Adrenal gland (tissue), 9 donors: ENCODE measurements at regions not wholly inside any gene's neighbourhood (a gene's known extent, or its start where the extent isn't known, plus 50 kb on each side); places are given as distances from the start of the nearest gene placed in this dataset.
A peak's percentile ranks its signal among the peaks of the same experiment; 100 is the strongest.

Source experiments
- DNase-seq, 7 donors: peaks; one replicate each; pipeline ENCODE4 v3.0.0-alpha.2; 2019 to 2020
- H3K27ac ChIP-seq, 5 donors: fragments of 200-600 bp; sonication (generic) in 4 of 5; 1 replicate in 3 of 5; 2 replicates in 2 of 5; pipeline versions ENCODE4 v1.5.1 to v1.8.0; 2016 to 2020; ENCODE audit warnings: mild to moderate bottlenecking in 1 of 5
- H3K27me3 ChIP-seq: fragments of 200-600 bp; 2 replicates; pipeline ENCODE4 v1.8.0; 2021
- H3K36me3 ChIP-seq, 2 donors: fragments of 200-600 bp; replicated peaks in 1 of 2; 1 replicate in 1 of 2; 2 replicates in 1 of 2; pipeline versions ENCODE4 v1.5.1 to v1.8.0; 2018 to 2022
- H3K4me1 ChIP-seq, 2 donors: fragments of 200-600 bp; replicated peaks in 1 of 2; 1 replicate in 1 of 2; 2 replicates in 1 of 2; pipeline versions ENCODE4 v1.5.1 to v1.8.0; 2018 to 2021
- H3K4me3 ChIP-seq, 4 donors: fragments of 200-600 bp; sonication (generic) in 3 of 4; one replicate each; pipeline ENCODE4 v1.5.1; 2016 to 2018
- H3K9me3 ChIP-seq, 3 donors: fragments of 200-600 bp; sonication (generic) in 1 of 3; replicated peaks in 1 of 3; 1 replicate in 2 of 3; 2 replicates in 1 of 3; pipeline versions ENCODE4 v1.5.1 to v1.8.0; 2016 to 2021
- CTCF ChIP-seq, 6 experiments: fragments of 450-650 bp in 4 of 6; fragments of 200-600 bp in 2 of 6; sonication (generic) in 1 of 6; IDR thresholded peaks; 1 replicate in 5 of 6; 2 replicates in 1 of 6; pipeline versions ENCODE4 v1.5.1 to v1.8.0; 2016 to 2021; ENCODE audit warnings: antibody characterized with exemption in 6 of 6, mild to moderate bottlenecking in 2 of 6, moderate library complexity in 1 of 6
- POLR2A ChIP-seq, 2 donors: fragments of 450-650 bp; IDR thresholded peaks; one replicate each; pipeline ENCODE4 v1.6.1; 2017; ENCODE audit warnings: antibody characterized with exemption in 2 of 2, mild to moderate bottlenecking in 2 of 2, moderate library complexity in 1 of 2
- WGBS, 4 donors: extraction: QIAGEN DNeasy Blood & Tissue Kit in 2 of 4; methylation state at CpG; one replicate each; pipeline versions ENCODE4 v1.1.5 to v1.1.7; 2013 to 2017; 5-methylcytosine and 5-hydroxymethylcytosine counted together
- intact Hi-C, 2 donors: fragments of 100-400 bp; cut with DNase I; formaldehyde crosslinking; loops; one replicate each; pipeline versions ENCODE4 v1.14.1 to v1.15.0; 2022 to 2023
- donor health status: healthy with polysubstance abuse.
- donor health status: Bipolar disorder and iron deficiency.
- donor health status: DM: yes; HTN: yes; CAD: no.
- donor health status: DM: no; HTN: no; CAD: no.
- donor health status: DM: no; HTN: no; CAD: no.

GRCh38 chr5:111934511-111934910 is 177.5 kb upstream of the NREP start:
- no peak for TF ChIP-seq POLR2A (IDR thresholded peaks at IDR 0.05)
- TF ChIP-seq CTCF (IDR thresholded peaks at IDR 0.05), result no peak
- no peaks in the 10 kb centered on the region for H3K27me3 ChIP-seq
- no peak overlapping the region for H3K27ac ChIP-seq
- intact Hi-C loops, result no loop called here
- DNase-seq, result no peak
- no peaks in the 10 kb centered on the region for H3K36me3 ChIP-seq
- no peak overlapping the region for H3K4me3 ChIP-seq
- no peaks in the 10 kb centered on the region for H3K9me3 ChIP-seq
- H3K4me1 ChIP-seq, result peaks cover 0 to 15% of the 10 kb centered on the region in 2 donors
- 63 to 96% (median 67%) methylated on average over 2 of the region's 2 CpGs for WGBS, 4 donors

DNA sequence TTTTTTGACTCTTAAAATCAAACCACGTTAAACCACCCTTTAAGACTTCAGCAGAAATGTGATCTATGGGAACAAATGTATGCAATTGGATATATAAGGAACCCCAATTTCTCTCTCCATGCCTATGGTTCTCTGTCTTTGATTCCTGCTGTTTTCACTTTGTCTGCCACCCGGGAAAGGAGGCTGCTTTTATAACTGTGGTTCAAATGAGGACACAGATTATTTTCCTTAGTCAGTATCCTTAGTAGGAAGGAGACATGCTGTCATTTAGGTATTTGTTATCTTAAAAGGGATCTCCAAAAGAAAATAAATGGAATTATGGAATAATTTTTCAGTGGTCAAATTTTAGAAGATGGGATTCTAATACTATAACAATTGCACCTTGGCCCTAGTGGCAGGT is 176.1 kb upstream of the NREP start:
- Histone ChIP-seq H3K4me1 (peaks cover 0 to 15% of the 10 kb centered on the region in 2 donors), H3K4me3 (no peak overlapping the region), H3K9me3 (no peaks in the 10 kb centered on the region), H3K27me3 (no peaks in the 10 kb centered on the region), H3K27ac (no peak overlapping the region), H3K36me3 (no peaks in the 10 kb centered on the region)
- no peak for TF ChIP-seq CTCF (IDR thresholded peaks at IDR 0.05)
- no peak for TF ChIP-seq POLR2A (IDR thresholded peaks at IDR 0.05)
- no peak for DNase-seq
- intact Hi-C loops, result no loop called here
- 40 to 54% (median 46%) methylated on average over 2 of the region's 2 CpGs for WGBS, 4 donors

GRCh38 chr5:111932628-111933027 is 175.6 kb upstream of the NREP start:
- H3K9me3 ChIP-seq, result no peaks in the 10 kb centered on the region
- H3K36me3 ChIP-seq, result no peaks in the 10 kb centered on the region
- H3K27me3 ChIP-seq, result no peaks in the 10 kb centered on the region
- intact Hi-C loops, result no loop called here
- 38 to 48% (median 40%) methylated on average over 5 of the region's 5 CpGs for WGBS, 4 donors
- no peak overlapping the region for H3K27ac ChIP-seq
- H3K4me3 ChIP-seq, result no peak overlapping the region
- H3K4me1 ChIP-seq, result peaks cover 0 to 15% of the 10 kb centered on the region in 2 donors
- peak; percentile 17 to 50 (median 40) for DNase-seq
- TF ChIP-seq POLR2A (IDR thresholded peaks at IDR 0.05) (no peak), CTCF (IDR thresholded peaks at IDR 0.05) (no peak)

GRCh38 chr5:111932199-111932598 is 175.2 kb upstream of the NREP start:
- Histone ChIP-seq H3K9me3 (no peaks in the 10 kb centered on the region), H3K27me3 (no peaks in the 10 kb centered on the region), H3K36me3 (no peaks in the 10 kb centered on the region), H3K4me1 (peaks cover 0 to 15% of the 10 kb centered on the region in 2 donors), H3K27ac (no peak overlapping the region), H3K4me3 (no peak overlapping the region)
- DNase-seq, result no peak
- intact Hi-C loops, result no loop called here
- TF ChIP-seq POLR2A (IDR thresholded peaks at IDR 0.05), result no peak
- no peak for TF ChIP-seq CTCF (IDR thresholded peaks at IDR 0.05)
